ENCODE measurements at regions not wholly inside any gene's neighbourhood (a gene's known extent, or its start where the extent isn't known, plus 50 kb on each side); places are given as distances from the start of the nearest gene placed in this dataset.

DNA sequence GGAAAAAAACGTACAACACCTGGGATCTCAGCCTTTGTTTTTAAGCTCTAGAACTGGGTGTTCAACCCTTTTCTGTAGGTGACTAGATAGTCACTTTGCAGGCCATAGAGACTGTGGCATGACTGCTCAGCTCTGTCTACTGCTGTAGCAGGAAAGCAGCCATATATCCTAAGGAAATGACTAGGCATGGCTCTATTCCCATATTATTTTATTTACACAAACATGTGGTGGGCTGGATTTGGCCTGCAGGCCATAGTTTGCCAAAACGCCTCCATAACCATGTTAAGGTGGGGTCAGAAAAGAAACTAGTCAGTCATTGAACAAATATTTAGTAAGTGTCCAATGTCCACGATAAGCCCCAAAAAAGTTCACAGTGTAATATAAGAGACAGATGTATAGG is 452.5 kb downstream of the MCTP2 start:
- DNase-seq = no peak

DNA sequence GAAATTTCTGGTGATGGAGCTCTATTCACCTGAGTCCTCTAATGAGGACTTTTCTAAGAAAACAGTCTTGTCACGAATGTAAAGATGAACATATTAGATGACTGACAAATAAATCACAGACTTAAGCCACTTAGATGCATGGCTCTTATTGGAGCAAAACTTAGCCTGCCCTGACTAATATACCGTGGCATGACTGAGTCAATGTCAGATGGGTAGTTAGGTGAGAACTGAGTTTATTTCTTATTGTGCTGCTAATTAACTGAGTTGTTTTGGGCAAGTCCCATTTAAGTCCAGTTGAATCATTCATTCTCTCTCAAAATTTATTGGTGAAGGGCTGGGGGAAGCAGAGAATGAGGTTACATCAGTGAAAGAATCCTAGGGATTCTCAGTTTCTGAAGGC is 459.8 kb downstream of the MCTP2 start:
- DNase-seq = no peak

GRCh38 chr15:94692710-94693109 is 461.3 kb downstream of the MCTP2 start:
- no peak for DNase-seq

DNA sequence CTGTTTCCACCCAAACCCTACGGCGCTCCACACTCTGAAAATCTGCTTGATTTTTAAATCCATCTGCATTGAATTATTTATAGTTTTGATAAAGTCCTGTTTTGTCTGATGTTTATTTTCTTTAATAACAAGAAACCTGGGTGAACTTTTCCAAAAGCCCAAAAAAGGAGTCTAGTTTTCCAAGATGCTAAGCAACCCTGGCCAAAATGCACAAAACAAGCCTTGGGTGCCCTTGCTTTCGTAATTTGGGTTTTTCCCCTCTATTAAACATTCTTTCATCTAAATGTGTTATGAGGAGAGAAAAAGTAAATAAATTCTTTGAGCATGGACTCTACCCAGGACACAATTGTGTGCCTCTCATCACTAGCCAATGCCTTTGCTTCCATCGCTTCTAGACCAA is 468.9 kb downstream of the MCTP2 start:
- no peak for DNase-seq

GRCh38 chr15:94701281-94701985 is 470.1 kb downstream of the MCTP2 start:
- DNase-seq = no peak

- no peak for DNase-seq
Measured at GRCh38 chr15:94703596-94703995, 472.2 kb downstream of the MCTP2 start.

DNA sequence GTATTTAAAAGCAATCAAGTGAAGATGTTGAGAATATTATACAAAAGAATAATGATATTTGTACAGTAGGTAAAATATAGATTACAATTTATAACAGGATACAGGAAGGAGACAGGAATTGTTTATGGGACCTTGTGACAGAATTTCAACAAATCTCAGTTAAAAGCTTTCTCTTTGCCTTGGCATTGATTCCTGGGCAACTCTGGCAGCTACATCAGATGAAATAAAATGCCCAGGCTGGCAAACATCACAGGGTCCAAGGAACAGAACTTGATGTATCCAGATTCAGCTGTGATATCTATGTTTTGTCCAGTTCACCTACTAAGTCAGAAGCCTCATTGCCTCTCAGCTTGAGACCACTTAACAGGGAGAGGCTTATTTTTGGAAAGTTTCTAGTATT is 473.1 kb downstream of the MCTP2 start:
- DNase-seq = no peak

- DNase-seq = no peak
Measured at GRCh38 chr15:94704946-94705345, 473.6 kb downstream of the MCTP2 start.

DNA sequence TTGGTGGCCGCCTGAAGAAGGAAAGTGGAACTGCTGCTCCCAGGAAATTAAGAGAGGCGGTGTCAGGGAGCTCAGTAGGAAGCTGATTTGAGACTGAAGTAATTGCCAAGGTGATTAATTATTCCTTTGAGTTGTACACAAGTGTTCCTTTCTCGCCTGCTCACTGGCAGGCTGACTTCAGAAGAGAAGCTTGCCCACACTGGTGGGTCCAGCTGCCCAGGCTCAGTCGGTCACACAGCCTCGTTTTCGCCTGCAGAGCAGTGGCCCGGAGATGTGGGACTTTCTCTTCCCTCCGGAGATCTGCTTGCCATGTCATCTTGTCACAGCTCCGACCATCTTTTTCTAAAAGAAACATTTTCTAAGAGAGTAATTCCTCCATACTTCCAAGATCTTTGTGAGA is 478.0 kb downstream of the MCTP2 start:
- no peak for DNase-seq

- DNase-seq = no peak
Measured at GRCh38 chr15:94722024-94722636, 490.8 kb downstream of the MCTP2 start.

DNA sequence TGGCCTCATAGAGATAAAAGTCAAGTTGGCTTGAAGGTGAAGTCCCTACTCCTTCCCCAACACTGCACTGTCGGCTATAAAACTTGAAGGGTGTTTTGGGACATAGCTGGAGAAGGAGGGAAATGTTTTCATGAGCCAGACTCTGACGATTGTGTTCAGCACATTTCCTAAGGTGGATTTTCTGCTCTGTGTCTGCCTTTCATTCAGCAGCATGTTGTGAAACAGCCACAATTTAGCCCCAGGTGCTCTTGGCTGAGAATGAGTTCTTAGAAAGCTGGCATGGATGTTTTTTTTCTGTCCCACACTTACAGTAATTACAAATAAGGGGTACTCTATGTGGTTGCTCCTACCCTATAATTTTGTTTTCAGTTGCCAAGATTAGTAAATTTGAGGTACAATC is 492.4 kb downstream of the MCTP2 start:
- DNase-seq = no peak

DNA sequence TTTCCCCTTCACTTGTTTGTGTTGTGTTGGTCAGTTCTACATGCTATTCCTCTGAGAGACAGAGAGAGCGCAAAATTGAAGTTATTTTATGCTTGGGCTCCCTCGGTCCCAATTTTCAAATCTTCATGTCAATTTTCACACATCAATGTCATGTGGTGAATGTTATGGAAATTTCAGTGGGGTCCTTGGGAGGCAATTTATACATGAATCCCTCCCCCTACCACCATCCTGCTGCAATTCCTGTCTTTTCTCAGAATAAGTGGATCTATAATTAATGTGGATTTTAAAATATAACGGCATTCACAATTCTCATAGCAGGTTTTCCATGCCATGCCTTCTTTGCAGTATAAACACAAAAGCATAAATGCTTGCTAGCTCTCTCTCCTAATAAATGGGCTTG is 499.9 kb downstream of the MCTP2 start:
- DNase-seq = no peak

DNA sequence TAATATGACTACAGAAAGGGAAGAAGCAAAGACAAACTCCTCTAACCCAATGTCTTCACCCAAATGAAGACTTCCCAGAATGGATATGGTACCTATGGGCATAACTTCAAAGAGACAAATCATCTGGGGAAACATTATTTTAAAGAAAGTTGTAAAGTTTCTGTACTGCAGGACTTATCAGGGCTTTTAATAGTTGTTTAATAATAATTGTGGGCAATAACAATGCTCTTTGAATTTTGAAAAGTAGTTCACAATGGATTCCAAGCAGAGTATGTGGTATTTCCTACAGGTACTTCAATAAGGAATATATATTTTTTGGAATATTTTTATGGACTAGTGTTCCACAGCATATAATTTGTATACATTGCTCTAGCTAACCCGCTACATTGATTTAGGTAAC is 503.1 kb downstream of the MCTP2 start:
- DNase-seq = no peak

DNA sequence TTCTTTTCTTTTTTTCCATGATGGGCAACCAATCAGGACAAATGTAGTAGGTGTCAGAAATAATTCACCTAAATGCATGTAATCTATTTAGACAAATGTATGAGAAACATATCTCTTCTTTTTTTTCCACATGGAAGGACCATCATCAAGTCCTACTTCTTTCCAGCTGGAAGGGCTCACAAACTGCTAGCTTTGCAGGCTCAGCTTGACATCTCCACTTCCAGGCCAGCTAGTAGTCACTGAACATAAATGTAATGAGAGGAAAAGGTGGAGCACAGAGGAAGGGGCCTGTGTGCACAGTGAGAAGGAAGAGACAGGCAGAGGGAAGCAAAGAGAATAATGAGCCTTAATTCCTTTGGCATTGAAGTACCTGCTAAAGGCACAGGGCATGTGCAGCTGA is 504.9 kb downstream of the MCTP2 start:
- no peak for DNase-seq

- DNase-seq = no peak
Measured at GRCh38 chr15:94739639-94740038, 508.3 kb downstream of the MCTP2 start.

DNA sequence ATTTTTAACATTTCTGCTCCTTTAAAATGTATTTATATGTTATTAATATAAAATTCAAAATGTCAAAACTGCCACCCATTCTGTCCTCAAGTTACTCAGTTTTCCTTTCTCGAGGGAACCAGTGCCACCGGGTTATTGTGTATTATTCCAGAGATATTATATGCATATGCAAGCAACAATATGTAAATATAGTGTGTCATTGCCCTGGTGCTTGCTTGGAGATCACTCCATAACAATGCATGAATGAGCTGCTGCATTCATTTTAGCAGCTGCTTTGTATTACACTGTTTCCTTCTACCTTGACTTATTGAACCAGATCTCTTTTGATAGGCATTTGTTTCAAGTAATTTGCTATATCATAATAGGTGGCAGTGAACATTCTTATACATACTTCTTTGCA is 509.1 kb downstream of the MCTP2 start:
- DNase-seq = no peak

DNA sequence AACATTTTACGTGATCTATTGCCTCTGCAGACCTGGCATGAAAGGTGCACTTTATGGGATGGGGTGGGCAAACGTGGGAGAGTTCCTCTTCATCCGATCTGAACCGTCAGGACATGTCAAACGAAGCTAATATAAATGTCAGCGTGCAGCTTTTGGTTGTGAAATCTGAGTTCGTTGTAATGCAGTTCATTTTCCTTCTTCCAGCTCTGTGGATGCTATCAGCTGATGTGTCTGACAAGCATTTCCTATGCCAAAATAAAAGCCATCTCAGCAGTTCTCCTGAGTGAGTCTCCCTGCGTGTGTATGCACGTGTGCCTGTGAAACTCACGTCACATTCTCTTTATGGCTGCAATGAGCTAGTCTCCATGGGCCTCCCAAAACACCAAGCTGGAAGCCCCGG is 512.3 kb downstream of the MCTP2 start:
- no peak for DNase-seq

- DNase-seq = no peak
Measured at GRCh38 chr15:94744080-94744793, 512.9 kb downstream of the MCTP2 start.

GRCh38 chr15:94745371-94745770 is 514.0 kb downstream of the MCTP2 start:
- DNase-seq = no peak

GRCh38 chr15:94747510-94747909 is 516.1 kb downstream of the MCTP2 start:
- no peak for DNase-seq

DNA sequence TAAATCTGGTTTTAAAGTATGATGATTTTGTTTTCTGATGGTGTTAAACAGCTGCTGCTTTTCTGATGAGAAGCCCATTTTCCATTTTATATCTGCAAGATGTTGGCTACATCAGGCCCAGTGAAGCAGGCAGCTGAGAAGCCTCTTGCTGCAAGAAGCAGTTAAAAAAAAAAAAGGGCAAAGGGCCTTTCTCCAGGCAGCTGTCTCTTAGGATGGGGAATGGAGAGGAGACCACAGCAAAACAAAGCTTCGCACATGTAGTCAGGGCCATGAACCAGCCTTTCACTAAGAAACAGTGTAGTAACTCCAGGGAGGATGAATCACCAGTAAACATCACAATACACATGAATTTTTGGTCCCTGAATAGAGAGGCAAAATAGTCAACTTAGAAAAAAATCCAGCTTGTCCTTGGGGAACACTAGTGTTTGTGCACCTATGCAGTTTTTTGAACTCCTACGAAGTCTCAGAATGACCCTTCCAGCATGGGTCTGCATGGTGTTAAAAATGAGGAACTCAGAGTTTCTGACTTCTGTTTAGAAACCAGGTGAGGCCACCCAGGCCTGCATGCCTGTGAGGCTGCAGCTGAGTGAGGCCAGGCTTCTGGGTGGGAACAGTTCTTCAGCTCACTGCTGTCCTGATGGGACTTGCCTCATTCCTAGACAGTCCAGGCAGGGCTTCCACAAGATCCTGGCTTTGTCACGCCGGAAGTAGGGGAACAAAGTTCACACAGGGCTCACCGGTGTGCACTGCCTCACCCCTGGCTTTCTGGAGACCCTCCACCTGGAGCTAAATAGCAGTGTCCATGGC is 518.7 kb downstream of the MCTP2 start:
- no peak for DNase-seq

DNA sequence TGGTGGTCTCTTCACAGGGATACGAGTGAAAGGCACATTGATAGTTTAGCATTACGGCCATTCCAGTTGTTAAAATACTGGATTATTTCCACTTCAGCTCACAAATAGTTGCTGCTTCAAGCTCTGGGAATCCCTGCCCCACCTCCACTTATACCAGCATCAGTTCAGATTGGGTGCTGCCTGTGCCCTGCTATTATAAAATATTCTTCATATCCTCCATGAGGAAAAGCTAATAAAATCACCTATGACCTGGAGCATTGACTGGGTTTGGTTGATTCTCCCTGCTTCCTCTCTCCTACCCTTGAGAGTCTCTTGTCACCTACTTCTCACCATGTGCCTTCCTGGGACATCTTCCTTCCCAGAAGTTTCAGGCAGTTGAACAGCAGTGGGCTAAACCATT is 529.0 kb downstream of the MCTP2 start:
- no peak for DNase-seq

GRCh38 chr15:94761574-94761973 is 530.2 kb downstream of the MCTP2 start:
- no peak for DNase-seq

GRCh38 chr15:94769089-94769488 is 537.7 kb downstream of the MCTP2 start:
- DNase-seq = no peak

All from NCI-H2171 (cell line).